Dermis blood vessel endothelial cell (primary cell): ENCODE measurements at regions not wholly inside any gene's neighbourhood (a gene's known extent, or its start where the extent isn't known, plus 50 kb on each side); places are given as distances from the start of the nearest gene placed in this dataset.
"Not testable (repeated sequence)": the region's sequence is repeated elsewhere in the genome, so short reads cannot be mapped to it uniquely, and the experiment has no call there.

Experiments used
- DNase-seq: peaks from one replicate; pipeline ENCODE4 v3.0.0; 2010

GRCh38 chr13:111005364-111005763 lies 90.5 kb upstream of the ANKRD10 start:
- no peak for DNase-seq

- DNase-seq, result no peak
Observed at GRCh38 chr13:111004444-111004843, 89.6 kb upstream of the ANKRD10 start.

GRCh38 chr13:111001636-111002035 lies 86.8 kb upstream of the ANKRD10 start:
- DNase-seq, result no peak

- DNase-seq, result no peak
Observed at GRCh38 chr13:110993788-110994187, 78.9 kb upstream of the ANKRD10 start.

- DNase-seq, result no peak
Observed at GRCh38 chr13:110991991-110992508, 77.2 kb upstream of the ANKRD10 start.

- no peak for DNase-seq
Observed at GRCh38 chr13:110989331-110989730, 74.5 kb upstream of the ANKRD10 start.

- no peak for DNase-seq
Observed at GRCh38 chr13:110985541-110985940, 70.7 kb upstream of the ANKRD10 start.

GRCh38 chr13:110984798-110985197 lies 69.9 kb upstream of the ANKRD10 start:
- DNase-seq, result no peak

GRCh38 chr13:110984381-110984780 lies 69.5 kb upstream of the ANKRD10 start:
- no peak for DNase-seq

GRCh38 chr13:110983241-110983640 lies 68.4 kb upstream of the ANKRD10 start:
- no peak for DNase-seq

GRCh38 chr13:110981379-110981778 lies 66.5 kb upstream of the ANKRD10 start:
- no peak for DNase-seq

GRCh38 chr13:110980921-110981320 lies 66.1 kb upstream of the ANKRD10 start:
- DNase-seq, result no peak

GRCh38 chr13:110979149-110979548 lies 64.3 kb upstream of the ANKRD10 start:
- not testable (repeated sequence) for DNase-seq

- DNase-seq, result no peak
Observed at GRCh38 chr13:110978390-110978789, 63.5 kb upstream of the ANKRD10 start.

- DNase-seq, result no peak
Observed at GRCh38 chr13:110976785-110977184, 61.9 kb upstream of the ANKRD10 start.

- peak; percentile 43 for DNase-seq
Observed at GRCh38 chr13:110973007-110973700, 58.3 kb upstream of the ANKRD10 start.

GRCh38 chr13:110971486-110971885 lies 56.6 kb upstream of the ANKRD10 start:
- DNase-seq, result peak; percentile 8

- not testable (repeated sequence) for DNase-seq
Observed at GRCh38 chr13:110967156-110967855, 52.4 kb upstream of the ANKRD10 start.

GRCh38 chr13:110965755-110966134 lies 50.9 kb upstream of the ANKRD10 start:
- DNase-seq, result no peak

GRCh38 chr13:110965038-110965754 lies 50.3 kb upstream of the ANKRD10 start:
- DNase-seq, result peak; percentile 45
